GM19455 (cell line): ENCODE measurements at regions not wholly inside any gene's neighbourhood (a gene's known extent, or its start where the extent isn't known, plus 50 kb on each side); places are given as distances from the start of the nearest gene placed in this dataset.
"Not testable (repeated sequence)": the region's sequence is repeated elsewhere in the genome, so short reads cannot be mapped to it uniquely, and the experiment has no call there.

Source experiments
- ATAC-seq: cut with Tn5 transposase; IDR thresholded peaks from one replicate; pipeline ENCODE4 v1.9.1; 2021; ENCODE audit not compliant: unreplicated experiment

GRCh38 chr4:164616961-164617360 is 137.0 kb upstream of the SMIM31 start:
- no peak for ATAC-seq

GRCh38 chr4:164617426-164617825 is 136.5 kb upstream of the SMIM31 start:
- no peak for ATAC-seq

- ATAC-seq: no peak
These were observed 136.0 kb upstream of the SMIM31 start for GRCh38 chr4:164617911-164618310.

- ATAC-seq: no peak
These were observed 131.9 kb upstream of the SMIM31 start for GRCh38 chr4:164621886-164622521.

- no peak for ATAC-seq
These were observed 130.8 kb upstream of the SMIM31 start for GRCh38 chr4:164623099-164623498.

GRCh38 chr4:164639001-164639400 is 114.9 kb upstream of the SMIM31 start:
- ATAC-seq: no peak

GRCh38 chr4:164648151-164648848 is 105.6 kb upstream of the SMIM31 start:
- ATAC-seq: no peak

- ATAC-seq: no peak
These were observed 105.1 kb upstream of the SMIM31 start for GRCh38 chr4:164648849-164649212.

GRCh38 chr4:164659765-164660164 is 94.2 kb upstream of the SMIM31 start:
- ATAC-seq: no peak

GRCh38 chr4:164676152-164676551 is 77.8 kb upstream of the SMIM31 start:
- ATAC-seq: not testable (repeated sequence)

GRCh38 chr4:164683040-164683439 is 70.9 kb upstream of the SMIM31 start:
- ATAC-seq: no peak

GRCh38 chr4:164695650-164696049 is 58.3 kb upstream of the SMIM31 start:
- ATAC-seq: no peak

GRCh38 chr4:164700471-164700870 is 53.5 kb upstream of the SMIM31 start:
- no peak for ATAC-seq

GRCh38 chr4:164701665-164702064 is 52.3 kb upstream of the SMIM31 start:
- no peak for ATAC-seq
